Mucosa of stomach (tissue), 1 donor: ENCODE measurements at regions not wholly inside any gene's neighbourhood (a gene's known extent, or its start where the extent isn't known, plus 50 kb on each side); places are given as distances from the start of the nearest gene placed in this dataset.

Experiments used
- H3K27me3 ChIP-seq: one replicate; pipeline ENCODE4 v1.7.0; 2013; ENCODE audit warnings: mild to moderate bottlenecking, low read length; ENCODE audit not compliant: control insufficient read depth, insufficient read depth
- H3K36me3 ChIP-seq: one replicate; pipeline ENCODE4 v1.7.0; 2013; ENCODE audit warnings: low read length; ENCODE audit not compliant: control insufficient read depth, insufficient read depth
- H3K4me1 ChIP-seq: one replicate; pipeline ENCODE4 v1.7.0; 2013; ENCODE audit warnings: mild to moderate bottlenecking, low read length; ENCODE audit not compliant: control insufficient read depth, insufficient read depth
- H3K4me3 ChIP-seq: one replicate; pipeline ENCODE4 v1.7.0; 2013; ENCODE audit warnings: low read length
- H3K9ac ChIP-seq: one replicate; pipeline ENCODE4 v1.7.0; 2013; ENCODE audit warnings: mild to moderate bottlenecking, low read length, moderate library complexity
- H3K9me3 ChIP-seq: one replicate; pipeline ENCODE4 v1.7.0; 2013; ENCODE audit warnings: mild to moderate bottlenecking, low read length, moderate library complexity; ENCODE audit not compliant: control insufficient read depth
- donor health status: Pancreatic carcinoma.

DNA sequence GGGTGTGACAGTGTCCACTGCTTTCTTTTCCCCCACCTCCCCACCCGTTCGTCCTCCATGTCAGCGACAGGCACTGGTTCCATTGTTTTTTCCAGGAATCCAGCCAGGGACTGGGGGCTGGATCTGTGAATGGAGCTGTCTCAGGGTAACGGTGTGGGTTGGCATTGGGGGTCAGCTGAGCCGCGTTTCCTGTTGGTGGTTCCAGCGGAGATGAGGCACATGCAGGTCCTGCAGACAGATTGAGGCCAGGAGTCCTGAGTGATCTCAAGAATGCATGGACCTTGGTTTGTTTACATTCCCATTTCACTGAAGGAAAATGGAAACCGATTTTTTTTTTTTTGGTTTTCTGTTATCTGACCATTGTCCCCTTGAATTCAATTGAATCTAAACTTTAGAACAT lies 303.9 kb downstream of the FGF9 start:
- Histone ChIP-seq H3K4me3 (no peak overlapping the region), H3K27me3 (no peaks in the 10 kb centered on the region), H3K36me3 (no peaks in the 10 kb centered on the region), H3K4me1 (no peaks in the 10 kb centered on the region), H3K9ac (no peak overlapping the region), H3K9me3 (no peaks in the 10 kb centered on the region)

DNA sequence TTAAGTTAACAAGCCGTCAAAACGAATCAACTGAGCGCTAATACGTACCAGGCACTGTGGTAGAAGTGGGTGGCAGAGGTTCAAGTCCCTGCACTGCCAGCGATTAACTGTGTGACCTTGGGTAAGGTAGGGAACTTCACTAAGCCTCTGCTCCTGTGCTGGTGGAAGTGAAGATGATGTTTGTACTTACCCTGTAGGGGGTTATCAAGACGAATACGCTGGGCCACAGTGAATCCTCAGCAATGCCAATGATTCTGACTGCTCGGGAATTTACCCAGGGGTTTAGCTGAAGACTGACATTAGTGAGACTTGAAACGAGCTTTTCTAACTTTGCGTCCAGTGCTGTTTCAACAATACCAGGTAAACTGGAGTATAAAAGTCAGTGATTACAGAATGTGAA lies 305.3 kb downstream of the FGF9 start:
- Histone ChIP-seq H3K4me1 (no peaks in the 10 kb centered on the region), H3K9ac (no peak overlapping the region), H3K27me3 (no peaks in the 10 kb centered on the region), H3K36me3 (no peaks in the 10 kb centered on the region), H3K4me3 (no peak overlapping the region), H3K9me3 (no peaks in the 10 kb centered on the region)

DNA sequence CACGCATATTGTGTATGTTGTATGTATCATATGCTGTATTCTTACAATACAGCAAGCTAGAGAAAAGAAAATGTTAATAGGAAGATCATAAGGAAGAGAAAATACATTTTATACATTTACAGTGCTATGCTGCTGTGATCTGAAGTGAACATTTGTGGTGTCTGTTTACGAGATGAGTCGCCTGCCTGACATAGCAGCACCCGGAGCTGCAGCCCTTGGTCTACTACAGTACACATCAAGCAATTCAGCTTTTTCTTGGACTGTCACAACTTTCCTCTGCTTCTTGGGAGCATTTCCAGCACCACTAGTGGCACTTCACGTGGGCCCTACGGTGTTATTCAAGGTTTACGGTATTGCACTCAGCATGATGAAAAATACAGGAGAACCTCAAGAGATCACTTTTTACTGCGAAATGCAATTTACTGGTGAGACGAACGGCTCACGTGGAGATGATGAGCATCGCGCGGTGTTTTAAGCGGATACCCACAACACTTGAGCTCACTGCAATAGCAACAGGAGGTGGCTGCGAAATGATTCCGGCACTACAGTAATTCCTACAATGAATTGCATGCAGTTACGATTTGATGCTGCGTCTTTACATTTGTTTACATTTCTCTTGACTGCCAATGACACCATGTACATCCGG lies 308.4 kb downstream of the FGF9 start:
- H3K36me3 ChIP-seq: no peaks in the 10 kb centered on the region
- no peaks in the 10 kb centered on the region for H3K27me3 ChIP-seq
- no peaks in the 10 kb centered on the region for H3K9me3 ChIP-seq
- H3K4me1 ChIP-seq: no peaks in the 10 kb centered on the region
- H3K9ac ChIP-seq: no peak overlapping the region
- H3K4me3 ChIP-seq: no peak overlapping the region

DNA sequence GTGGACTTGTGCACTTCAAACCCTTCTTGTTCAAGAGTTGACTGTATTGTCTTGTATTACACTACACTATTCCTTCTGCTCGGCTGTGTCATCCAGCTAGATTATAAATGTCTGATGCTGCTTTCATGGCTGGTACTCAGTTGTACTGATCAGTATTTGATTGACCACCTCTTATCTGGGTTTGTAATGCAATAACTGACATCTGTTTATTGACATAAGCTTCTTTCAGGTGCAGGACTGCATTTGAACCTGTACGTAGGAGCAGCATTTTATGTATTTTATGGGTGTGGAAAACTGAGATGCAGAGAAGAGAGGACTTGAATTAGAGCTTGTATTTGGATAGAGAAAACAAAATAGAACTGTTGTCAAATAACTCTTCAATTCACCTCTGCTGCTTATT lies 309.2 kb downstream of the FGF9 start:
- no peaks in the 10 kb centered on the region for H3K36me3 ChIP-seq
- no peak overlapping the region for H3K9ac ChIP-seq
- no peak overlapping the region for H3K4me3 ChIP-seq
- H3K4me1 ChIP-seq: no peaks in the 10 kb centered on the region
- H3K27me3 ChIP-seq: no peaks in the 10 kb centered on the region
- H3K9me3 ChIP-seq: no peaks in the 10 kb centered on the region

DNA sequence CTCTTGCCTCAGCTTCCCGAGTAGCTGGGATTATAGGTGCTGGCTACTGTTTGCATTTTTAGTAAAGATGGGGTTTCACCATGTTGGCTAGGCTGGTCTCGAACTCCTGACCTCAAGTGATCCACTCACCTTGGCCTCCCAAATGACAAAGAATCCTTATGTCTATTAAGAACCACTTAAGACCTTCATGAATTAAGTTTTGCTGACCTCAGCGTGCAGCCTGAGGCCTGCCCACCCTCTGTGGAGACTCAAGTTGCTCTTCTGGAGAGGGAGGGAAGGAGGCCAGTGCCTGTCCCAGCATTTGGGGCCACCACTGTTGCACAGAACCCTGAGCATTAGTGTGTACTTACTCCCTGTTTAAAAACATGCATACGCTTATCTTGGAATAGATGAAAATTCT lies 313.3 kb downstream of the FGF9 start:
- Histone ChIP-seq H3K36me3 (no peaks in the 10 kb centered on the region), H3K9ac (no peak overlapping the region), H3K27me3 (no peaks in the 10 kb centered on the region), H3K4me3 (no peak overlapping the region), H3K4me1 (no peaks in the 10 kb centered on the region), H3K9me3 (no peaks in the 10 kb centered on the region)

DNA sequence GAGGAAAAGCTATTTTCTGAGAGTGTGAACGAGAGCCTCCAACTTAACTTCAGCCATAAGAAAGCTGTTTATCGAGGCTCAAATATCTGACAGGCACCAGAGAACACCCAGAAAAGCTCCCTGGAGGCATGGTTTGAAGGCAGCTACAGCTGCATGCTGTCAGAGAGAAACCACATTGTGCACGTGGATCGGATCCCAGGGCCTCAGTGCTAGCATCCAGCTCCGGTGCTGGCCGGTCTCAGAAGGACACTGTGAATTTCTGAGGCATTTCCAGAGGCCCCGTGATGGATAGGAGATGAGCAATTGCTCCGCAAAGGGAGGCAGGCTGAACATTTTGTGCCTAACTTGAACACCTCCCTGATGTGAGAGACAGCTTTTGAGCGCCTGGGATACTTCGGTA lies 315.7 kb downstream of the FGF9 start:
- no peaks in the 10 kb centered on the region for H3K9me3 ChIP-seq
- no peaks in the 10 kb centered on the region for H3K36me3 ChIP-seq
- no peaks in the 10 kb centered on the region for H3K4me1 ChIP-seq
- no peaks in the 10 kb centered on the region for H3K27me3 ChIP-seq
- no peak overlapping the region for H3K9ac ChIP-seq
- H3K4me3 ChIP-seq: no peak overlapping the region

DNA sequence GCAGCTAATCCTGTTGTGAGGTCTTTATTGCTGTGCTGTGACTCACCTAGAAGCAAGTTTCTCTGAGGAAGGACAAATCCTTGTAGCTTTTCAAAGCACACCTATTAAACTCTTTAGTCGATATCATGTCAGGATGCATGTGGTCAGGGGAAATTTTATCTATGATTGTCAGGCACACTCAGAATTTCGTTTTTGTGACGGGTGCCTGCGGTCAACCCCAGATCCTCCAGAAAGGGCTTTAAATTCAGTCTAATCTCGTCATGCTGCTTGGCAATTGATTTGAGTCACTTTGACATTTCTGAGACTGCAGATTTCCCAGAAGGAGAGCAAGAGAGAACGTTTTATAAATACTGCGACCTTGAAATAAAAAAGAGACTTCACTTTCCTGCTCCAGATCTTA lies 316.9 kb downstream of the FGF9 start:
- Histone ChIP-seq H3K9ac (no peak overlapping the region), H3K4me1 (no peaks in the 10 kb centered on the region), H3K36me3 (no peaks in the 10 kb centered on the region), H3K27me3 (no peaks in the 10 kb centered on the region), H3K4me3 (no peak overlapping the region), H3K9me3 (no peaks in the 10 kb centered on the region)

DNA sequence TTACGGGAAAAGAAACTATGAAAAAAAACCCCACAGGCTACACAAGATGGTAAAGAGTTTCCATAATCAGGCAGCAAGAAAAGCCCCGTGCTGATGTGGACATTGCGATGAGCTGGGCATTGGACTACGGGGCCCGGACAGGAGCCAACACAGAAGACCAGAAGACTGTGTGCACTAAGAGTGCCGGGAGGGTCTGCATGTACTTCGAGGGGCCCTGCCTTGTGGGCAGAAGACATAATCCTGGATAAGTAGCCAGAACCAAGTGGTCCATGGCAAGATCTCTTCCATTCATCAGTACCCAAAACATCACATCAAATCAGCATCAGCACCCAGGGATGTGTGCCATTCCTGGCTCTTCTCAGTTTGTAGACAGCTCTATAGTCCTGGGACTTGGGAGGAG lies 317.8 kb downstream of the FGF9 start:
- H3K27me3 ChIP-seq: no peaks in the 10 kb centered on the region
- no peak overlapping the region for H3K9ac ChIP-seq
- no peaks in the 10 kb centered on the region for H3K36me3 ChIP-seq
- no peak overlapping the region for H3K4me3 ChIP-seq
- no peaks in the 10 kb centered on the region for H3K4me1 ChIP-seq
- no peaks in the 10 kb centered on the region for H3K9me3 ChIP-seq

DNA sequence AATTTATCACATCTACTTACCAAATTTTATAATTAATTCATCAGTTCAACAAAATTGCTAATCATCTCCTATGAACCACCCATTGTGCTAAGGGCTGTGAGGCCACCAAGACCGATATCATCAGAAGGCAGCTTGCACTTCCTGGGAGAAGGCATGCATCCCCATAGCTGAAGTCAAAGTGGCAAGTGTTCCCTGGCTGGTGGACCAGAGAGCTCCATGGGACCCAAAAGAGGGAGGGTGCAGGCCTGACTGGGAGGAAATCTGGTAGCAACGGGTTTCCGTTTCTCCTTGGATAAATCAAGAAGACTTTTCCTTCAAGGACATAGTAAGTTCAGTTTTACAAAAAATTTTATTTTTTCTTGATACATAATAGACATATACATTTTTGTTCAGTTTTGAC lies 325.2 kb downstream of the FGF9 start:
- Histone ChIP-seq H3K9me3 (no peaks in the 10 kb centered on the region), H3K4me3 (no peak overlapping the region), H3K4me1 (no peaks in the 10 kb centered on the region), H3K9ac (no peak overlapping the region), H3K36me3 (no peaks in the 10 kb centered on the region), H3K27me3 (no peaks in the 10 kb centered on the region)

DNA sequence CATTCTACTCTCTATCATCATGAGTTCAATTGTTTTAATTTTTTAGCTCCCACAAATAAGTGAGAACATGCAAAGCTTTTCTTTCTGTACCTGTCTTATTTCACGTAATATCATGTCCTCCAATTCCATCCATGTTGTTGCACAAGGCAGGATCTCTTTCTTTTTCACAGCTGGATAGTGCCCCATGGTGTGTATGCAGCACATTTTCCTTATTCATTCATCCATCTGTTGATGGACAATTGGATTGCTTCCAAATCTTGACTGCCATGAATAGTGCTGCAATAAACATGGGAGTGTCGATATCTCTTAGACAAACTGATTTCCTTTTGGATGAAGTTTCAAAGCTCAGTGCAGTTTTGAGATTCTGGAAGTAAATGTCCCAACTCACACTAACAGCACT lies 326.9 kb downstream of the FGF9 start:
- H3K9ac ChIP-seq: no peak overlapping the region
- no peaks in the 10 kb centered on the region for H3K36me3 ChIP-seq
- no peak overlapping the region for H3K4me3 ChIP-seq
- H3K4me1 ChIP-seq: no peaks in the 10 kb centered on the region
- H3K9me3 ChIP-seq: no peaks in the 10 kb centered on the region
- no peaks in the 10 kb centered on the region for H3K27me3 ChIP-seq

DNA sequence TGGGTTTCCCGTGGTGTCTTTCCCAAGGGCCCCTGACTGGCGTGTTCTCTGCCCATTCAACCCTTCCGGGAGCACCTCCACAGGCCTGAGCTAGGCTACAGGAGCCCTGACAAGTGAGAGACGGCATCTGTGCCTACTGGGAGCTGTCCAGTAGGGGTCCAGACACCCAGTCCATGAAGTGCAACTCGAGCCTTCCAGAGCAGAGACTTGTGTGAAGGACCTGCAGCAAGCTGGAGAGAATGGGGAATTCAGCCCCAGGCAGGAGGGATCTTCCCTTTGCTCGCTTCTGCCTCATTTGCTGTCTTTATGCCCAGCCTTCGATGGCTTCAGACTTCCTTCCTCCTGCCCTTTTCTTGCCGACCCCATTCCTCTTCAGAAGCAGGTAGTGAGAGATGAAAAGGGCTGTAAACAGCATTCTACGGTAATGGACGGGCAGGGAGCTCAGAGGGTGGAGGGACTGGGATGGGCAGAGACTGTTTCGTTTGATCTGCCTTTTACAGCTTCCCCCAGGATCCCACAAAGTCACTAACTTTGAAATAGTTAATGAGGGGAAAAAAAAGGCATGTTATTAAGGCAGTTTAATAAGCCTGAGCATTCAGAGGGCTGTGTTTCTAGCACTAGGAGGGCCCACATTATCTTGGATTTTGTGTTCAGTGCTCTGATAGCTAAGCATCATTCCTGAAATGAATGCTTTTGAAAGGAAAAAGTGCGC lies 327.6 kb downstream of the FGF9 start:
- Histone ChIP-seq H3K4me3 (no peak overlapping the region), H3K27me3 (no peaks in the 10 kb centered on the region), H3K9me3 (no peaks in the 10 kb centered on the region), H3K9ac (no peak overlapping the region), H3K4me1 (no peaks in the 10 kb centered on the region), H3K36me3 (no peaks in the 10 kb centered on the region)

DNA sequence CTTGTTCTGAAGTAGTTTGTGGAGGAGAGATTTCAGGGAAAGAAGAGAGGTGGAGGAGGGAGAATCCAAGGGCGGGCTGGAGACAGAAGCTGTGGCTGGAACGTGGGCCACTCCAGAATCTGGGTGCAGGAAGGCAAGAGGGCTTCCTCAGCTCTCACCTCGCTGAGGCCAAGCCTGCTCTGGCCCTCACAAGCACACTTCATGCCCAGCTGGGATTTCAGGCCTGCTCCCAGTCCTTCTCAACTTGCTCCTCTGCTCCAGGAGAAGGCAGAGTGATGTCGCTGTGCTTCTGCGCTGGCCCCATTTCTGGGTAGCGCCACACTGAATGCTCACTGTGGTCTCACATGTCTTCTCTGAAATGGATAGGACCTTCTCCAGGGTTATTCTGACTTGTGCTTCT lies 328.8 kb downstream of the FGF9 start:
- Histone ChIP-seq H3K36me3 (no peaks in the 10 kb centered on the region), H3K27me3 (no peaks in the 10 kb centered on the region), H3K4me3 (no peak overlapping the region), H3K9ac (no peak overlapping the region), H3K9me3 (no peaks in the 10 kb centered on the region), H3K4me1 (no peaks in the 10 kb centered on the region)

DNA sequence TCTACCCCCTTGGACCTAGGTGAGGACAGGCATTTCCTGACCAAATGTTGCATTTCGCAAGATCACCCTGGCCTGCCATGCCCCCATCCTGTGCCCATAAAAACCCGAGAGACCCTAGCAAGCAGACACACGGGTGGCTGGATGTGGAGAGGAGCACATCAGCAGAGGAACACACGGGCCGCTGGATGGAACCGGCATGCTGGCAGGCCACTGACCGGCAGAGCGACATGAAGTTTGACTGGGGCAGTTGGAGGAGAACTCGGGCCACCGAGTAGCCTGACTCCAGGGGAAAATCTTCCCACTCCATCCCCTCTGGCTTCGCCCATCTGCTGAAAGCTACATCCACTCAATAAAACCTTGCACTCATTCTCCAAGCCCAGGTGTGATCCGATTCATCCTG lies 329.3 kb downstream of the FGF9 start:
- Histone ChIP-seq H3K36me3 (no peaks in the 10 kb centered on the region), H3K4me1 (no peaks in the 10 kb centered on the region), H3K27me3 (no peaks in the 10 kb centered on the region), H3K4me3 (no peak overlapping the region), H3K9me3 (no peaks in the 10 kb centered on the region), H3K9ac (no peak overlapping the region)
